ELF-1 (cell line): ENCODE measurements at regions not wholly inside any gene's neighbourhood (a gene's known extent, or its start where the extent isn't known, plus 50 kb on each side); places are given as distances from the start of the nearest gene placed in this dataset.

Source experiments
- DNase-seq: peaks from one replicate; pipeline ENCODE4 v3.0.0-alpha.2; 2016; ENCODE audit warnings: low read depth, low spot score

DNA sequence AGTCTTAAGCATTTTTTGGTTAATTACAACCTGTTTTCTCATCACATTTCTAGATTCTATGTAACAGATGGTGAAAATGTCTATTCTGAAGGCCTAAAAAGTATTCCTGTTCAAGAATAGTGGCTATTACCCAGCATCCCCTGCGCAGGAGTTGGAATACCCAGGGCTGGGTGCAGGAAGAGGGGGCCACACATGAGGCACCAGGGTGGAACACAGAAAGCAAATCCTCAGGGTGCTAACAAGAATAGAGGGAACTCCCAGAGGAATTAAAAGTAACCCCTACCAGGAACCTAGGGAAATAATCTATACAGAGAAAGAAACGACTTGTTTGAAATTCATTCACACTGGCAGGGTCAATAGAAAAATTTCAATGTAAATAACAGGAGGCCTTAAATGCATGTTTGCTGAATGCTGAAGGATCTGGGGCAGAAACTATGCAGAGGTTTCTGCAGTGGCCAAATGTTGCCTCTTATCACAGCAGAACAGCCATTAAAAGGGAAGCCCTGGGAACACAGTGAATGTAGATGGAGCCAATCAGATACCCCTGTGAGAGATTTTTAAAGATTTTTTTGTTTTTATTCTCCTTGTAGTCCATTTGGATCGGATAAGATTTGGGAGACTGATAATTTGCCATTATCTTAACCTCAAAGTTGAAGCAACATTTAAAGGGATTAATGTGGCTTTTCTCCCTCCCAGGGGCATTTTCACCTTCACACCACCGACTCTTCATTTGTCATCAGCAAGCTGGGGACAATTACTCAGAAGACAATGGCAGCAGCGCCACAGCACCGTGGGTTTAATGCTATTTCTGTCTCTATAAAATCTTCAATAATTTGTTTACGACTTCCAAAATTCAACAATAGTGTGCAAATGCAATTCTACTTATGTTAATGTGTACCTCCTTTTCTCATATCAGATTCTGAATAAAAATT is 196.0 kb upstream of the PSMD7 start:
- no peak for DNase-seq

DNA sequence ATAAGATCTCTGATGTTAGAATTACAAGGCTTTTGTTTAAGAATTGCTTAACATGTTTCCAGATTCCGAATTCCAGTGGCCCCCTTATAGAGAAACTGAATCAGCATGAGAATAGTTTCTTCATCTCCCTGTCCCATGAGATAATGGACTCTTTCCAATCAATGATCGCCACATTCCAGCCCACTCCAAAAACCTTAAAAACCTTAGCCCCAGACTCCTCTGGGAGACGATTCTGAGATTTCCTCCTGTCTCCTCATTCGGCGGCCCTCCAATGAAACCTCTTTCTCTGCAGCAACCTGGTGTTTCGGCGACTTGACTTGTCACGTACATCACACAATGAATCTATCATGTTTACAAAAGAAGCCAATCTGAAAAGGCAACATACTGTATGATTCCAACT is 197.1 kb upstream of the PSMD7 start:
- DNase-seq = no peak

- DNase-seq = no peak
Observed at GRCh38 chr16:74094962-74095361, 201.7 kb upstream of the PSMD7 start.

GRCh38 chr16:74094514-74094913 is 202.1 kb upstream of the PSMD7 start:
- DNase-seq = no peak

DNA sequence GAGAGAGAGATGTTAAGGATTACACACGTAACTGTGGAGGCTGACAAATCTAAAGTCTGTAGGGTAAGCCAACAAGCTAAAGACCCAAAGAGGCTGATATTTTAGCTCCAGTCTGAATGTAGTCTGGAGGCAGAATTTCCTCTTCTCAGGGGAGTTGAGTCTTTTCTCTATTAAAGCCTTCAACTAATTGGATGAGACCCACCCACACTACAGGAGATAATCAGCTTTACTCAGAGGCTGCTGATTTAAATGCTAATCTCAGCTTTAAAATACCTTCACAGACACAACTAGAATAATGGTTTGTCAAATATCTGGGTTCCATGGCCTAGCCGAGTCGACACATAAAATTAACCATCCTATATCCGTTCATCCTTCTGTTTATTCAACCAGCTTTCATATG is 204.3 kb upstream of the PSMD7 start:
- no peak for DNase-seq

DNA sequence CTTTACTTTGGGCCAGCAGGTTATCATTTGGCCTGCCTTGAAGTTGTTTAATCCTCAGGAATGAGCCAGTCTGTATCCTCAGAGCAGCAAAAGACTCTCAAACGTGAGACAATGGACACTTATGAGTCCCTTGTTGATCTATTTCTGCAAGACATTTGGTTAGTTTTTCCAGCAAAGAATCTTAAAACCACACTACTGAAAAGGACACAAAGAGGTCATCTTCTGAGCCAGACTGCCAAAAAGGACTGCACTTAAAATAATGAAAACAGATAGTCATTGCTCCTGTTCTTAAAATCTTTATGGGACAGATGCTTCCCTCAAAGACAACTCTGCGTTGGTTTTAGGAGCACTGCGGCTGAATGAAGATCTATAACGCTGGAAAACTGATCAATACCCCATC is 205.7 kb upstream of the PSMD7 start:
- no peak for DNase-seq

- DNase-seq = no peak
Observed at GRCh38 chr16:74083541-74083940, 213.1 kb upstream of the PSMD7 start.

DNA sequence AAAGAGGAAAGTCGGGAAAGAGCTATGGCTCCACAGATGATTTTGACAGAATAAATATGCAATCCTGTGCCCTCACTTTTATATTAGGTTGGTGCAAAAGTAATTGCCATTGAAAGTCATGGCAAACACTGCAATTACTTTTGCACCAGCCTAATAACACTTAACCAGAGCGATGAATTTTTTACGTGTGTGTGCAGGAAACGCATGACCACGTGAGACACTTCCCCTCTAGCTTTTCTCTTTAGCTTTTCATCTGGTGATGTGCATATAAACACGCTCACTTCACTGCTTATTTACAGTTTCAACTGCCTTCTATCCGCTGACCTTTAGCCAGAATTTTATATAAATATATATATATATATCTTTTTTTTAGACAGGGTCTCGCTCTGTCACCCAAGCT is 216.3 kb upstream of the PSMD7 start:
- no peak for DNase-seq

- no peak for DNase-seq
Observed at GRCh38 chr16:74079232-74079586, 217.4 kb upstream of the PSMD7 start.

- no peak for DNase-seq
Observed at GRCh38 chr16:74078511-74079231, 217.9 kb upstream of the PSMD7 start.

DNA sequence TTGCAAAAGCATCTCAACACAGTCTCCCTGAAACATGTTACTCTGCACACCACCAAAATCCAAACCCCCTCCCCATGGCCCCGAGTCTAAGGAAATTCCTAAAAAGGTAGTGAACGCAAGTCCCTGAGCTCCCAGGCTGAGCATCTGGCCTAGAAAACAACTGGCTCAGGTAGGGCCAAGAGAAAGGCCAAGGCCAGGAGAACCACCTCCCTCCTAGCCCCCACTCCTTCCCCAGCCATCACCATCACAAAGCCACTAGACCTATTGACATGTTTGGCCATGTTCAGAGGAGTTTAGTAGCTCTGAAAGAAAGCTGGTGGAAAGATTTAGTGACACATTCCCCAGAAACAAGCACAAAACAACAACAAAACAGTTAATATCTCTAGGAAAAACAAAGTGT is 220.0 kb upstream of the PSMD7 start:
- no peak for DNase-seq

DNA sequence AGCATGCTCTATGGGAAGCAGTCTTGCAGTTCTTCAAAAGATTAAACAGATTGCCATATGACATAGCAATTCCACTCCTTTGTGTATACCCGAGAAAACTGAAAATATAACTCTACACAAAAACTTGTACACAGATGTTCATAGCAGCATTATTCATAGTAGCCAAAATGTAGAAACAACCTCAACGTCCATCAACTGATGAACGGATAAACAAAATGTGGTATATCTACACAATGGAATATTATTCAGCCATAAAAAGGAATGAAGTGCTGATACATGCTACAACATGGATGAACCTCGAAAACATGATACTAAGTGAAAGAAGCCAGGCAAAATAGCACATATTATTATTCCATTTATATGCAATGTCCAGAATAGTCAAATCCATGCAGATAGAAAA is 221.2 kb upstream of the PSMD7 start:
- no peak for DNase-seq

DNA sequence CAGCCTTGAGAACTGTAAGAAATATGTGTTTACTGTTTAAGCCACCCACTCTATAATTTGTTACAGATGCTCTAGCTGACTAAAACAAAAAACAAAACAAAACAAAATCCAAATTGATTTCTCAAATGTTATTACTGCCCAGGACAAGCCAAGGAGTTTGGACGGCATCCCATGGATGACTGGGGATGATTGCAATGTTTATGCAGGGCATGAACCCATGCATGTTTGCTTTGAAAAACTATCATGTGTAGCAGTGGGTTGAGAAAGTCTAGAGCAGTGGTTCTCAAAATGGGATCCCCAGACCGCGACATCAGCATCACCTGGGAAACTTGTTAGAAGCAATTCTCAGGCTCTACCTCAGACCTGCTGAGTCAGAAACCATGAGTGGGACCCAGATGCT is 223.2 kb upstream of the PSMD7 start:
- DNase-seq = no peak

DNA sequence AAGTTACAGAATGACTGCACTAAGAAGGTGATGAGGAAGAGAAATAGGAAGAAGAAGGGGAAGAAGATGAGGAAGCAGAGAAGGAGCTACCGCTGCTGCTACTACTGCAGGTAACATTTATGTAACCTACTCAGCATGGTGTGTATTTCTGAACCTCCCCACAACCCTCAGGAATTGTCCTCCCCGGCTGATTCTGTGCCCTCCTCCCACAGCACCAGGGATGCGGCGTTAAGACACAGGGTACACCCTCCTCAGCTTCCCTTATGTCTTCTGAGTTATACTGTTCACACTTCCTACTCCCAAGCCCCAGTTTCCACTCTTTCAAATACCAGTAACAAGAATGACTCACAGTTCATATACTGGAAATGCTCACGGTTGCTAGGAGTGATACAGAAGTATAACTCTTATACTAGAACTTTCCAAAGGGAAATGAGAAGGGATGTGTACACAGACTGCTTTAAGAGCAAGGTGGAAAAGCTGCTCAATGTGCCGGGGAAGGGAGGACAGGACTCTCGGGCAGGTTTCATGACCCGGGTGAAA is 224.5 kb upstream of the PSMD7 start:
- DNase-seq = no peak

DNA sequence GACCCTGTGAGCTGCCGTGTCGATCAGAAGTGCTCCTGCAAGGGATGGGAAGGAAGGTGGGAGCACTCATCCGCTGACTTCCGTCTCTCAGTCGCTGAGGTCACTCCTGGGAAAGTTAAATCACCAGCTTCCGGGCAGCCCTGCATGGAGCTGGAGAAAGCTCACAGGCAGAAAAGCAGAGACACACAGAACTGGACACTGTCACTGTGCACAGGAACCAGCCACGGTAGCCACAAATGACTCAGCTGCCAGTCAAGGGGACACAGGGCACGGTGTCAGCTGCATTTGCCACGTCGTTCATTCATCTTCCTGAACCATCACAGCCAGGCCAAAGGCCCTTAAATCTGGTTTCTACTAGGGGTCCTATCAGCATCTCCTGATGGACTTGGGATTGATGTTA is 226.4 kb upstream of the PSMD7 start:
- DNase-seq = no peak

DNA sequence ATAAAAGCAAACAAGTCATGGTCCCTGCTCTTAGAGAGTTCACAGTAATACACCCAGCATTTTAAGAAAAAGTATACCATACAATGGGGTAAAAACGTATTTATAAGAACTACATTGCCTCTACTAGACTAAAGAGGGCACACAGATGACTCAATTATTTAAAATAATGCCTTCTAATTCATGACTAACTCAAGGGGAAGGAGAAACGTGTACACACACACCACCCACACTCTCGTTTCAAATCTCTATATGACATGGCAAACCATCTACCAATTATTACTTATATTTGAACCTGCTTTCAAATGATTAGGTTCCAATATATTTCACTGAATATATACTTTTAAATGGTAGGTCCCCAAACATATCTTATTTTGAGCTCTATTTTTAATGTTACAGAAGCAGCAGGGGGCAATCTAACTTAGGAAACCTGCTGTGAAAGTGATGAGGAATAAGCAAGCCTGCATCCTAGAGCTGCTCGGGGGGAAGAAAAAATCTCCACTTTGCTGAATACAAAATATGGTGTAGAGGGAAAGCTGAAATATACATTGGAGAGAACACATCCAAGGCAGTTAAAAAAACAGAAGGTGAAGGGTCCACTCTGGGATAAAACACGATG is 232.4 kb upstream of the PSMD7 start:
- no peak for DNase-seq

DNA sequence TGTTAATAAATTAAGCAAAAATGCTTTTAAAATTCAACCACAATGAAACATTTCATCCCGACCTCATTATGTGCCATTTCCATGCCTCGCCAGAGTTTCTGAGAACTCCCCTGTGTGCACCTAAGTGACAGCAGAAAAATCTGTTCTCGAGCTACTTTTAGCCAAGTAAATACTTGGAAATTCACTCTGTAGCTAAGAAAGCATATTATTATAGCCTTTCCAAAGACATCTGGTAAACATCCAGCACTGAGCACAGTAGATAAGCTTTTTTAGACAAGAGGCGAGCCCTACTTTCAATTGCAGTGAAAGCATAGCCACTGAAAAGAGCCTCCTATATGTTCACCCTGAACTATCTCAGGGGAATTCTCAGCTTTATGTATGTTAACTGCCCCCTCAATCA is 242.8 kb upstream of the PSMD7 start:
- DNase-seq = no peak

- DNase-seq = no peak
Observed at GRCh38 chr16:74053312-74053711, 243.3 kb upstream of the PSMD7 start.

DNA sequence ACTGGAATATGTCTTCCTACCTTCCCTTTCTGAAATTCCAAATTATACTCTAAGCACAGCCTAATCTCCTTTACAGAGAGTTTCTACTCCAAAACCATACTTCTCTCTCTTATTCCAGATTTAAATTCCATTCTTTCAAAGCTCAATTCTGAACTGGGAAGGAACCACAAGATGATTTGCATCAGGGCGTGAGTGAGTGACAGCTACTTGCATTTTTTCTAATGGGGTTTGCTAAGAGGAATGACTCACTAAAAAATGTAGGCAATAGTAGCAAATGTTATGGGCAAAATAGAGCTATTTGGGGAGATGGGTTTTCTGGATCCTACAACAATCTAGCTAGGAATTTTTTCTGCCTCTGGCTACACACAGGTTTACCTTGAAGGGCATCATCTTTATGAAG is 244.6 kb upstream of the PSMD7 start:
- DNase-seq = no peak

- DNase-seq = no peak
Observed at GRCh38 chr16:74049027-74049426, 247.6 kb upstream of the PSMD7 start.

GRCh38 chr16:74046524-74046923 is 250.1 kb upstream of the PSMD7 start:
- DNase-seq = no peak

GRCh38 chr16:74045513-74045912 is 251.1 kb upstream of the PSMD7 start:
- no peak for DNase-seq
